ENCODE measurements at regions not wholly inside any gene's neighbourhood (a gene's known extent, or its start where the extent isn't known, plus 50 kb on each side); places are given as distances from the start of the nearest gene placed in this dataset.

DNA sequence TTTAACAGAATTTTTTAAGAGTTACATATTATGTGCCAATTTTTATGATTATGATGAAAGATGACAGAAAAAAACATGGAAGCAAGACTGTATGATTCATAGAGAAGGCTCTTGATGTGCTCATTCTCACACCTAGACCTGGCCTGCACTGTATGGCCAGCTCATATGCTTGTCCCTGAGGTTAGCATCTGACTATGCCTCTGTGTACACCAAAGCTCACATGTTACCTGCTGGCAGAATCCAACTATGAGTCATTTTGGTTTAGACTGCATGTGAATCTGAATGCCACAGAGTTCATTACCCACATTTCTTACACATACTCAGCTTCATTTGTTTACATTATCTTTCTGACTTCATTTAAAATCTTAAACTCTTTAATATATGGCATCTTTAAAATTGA, 139.0 kb downstream of the DSC3 start:
- no peak for TF ChIP-seq CTCF (IDR thresholded peaks at IDR 0.05)
- TF ChIP-seq POLR2A (IDR thresholded peaks at IDR 0.05): no peak
